ENCODE measurements at regions not wholly inside any gene's neighbourhood (a gene's known extent, or its start where the extent isn't known, plus 50 kb on each side); places are given as distances from the start of the nearest gene placed in this dataset.
A peak's percentile ranks its signal among the peaks of the same experiment; 100 is the strongest.

GRCh38 chr15:31264559-31265089 lies 62.0 kb upstream of the KLF13 start:
- ATAC-seq: no peak

- no peak for ATAC-seq
Measured at GRCh38 chr15:31265090-31265870, 61.4 kb upstream of the KLF13 start.

DNA sequence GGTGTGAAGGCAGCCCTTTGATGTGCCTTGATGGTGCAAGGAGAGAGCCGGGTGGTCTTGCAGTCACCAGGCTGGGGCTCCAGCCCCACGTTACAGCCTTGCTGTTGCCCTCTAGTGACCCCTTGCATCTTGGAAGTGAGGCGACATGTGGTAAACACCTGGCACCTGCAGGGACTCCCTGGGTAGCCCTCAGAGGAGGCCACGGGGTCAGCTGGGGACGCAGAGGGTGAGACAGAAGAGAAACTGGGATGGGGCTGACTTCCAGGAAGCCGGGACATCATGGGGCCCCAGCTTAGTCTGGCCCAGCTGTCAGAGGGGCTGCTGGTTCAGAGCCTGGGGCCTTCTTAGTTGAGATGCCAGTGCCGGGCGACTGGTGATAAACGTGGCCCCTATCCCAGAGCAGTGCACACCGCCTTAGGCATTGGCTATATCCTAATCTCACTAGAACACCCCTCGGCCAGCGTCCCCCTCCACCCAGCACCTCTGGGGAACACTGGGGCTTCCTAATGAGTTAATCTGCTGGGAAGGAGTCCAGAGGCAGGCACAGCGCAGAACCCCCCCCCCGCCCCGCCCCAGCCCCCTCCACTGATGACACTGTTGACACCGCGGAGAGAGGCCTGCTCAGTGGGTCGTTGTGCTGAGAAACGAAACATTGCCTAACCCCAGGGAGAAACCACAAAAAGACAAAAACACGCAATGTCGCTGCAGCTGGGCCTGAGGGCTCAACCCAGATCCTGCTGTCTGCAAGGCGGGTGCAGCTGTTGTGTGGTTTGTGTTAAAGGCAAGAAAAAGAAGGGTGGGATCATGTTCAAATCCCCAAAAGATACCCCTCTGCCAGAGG lies 60.5 kb upstream of the KLF13 start:
- no peak for ATAC-seq

- ATAC-seq: no peak
Measured at GRCh38 chr15:31266712-31267111, 59.9 kb upstream of the KLF13 start.

GRCh38 chr15:31267161-31268107 lies 59.2 kb upstream of the KLF13 start:
- no peak for ATAC-seq

GRCh38 chr15:31268108-31268501 lies 58.5 kb upstream of the KLF13 start:
- ATAC-seq: no peak

- ATAC-seq: no peak
Measured at GRCh38 chr15:31268911-31269784, 57.5 kb upstream of the KLF13 start.

GRCh38 chr15:31269816-31270575 lies 56.6 kb upstream of the KLF13 start:
- no peak for ATAC-seq

DNA sequence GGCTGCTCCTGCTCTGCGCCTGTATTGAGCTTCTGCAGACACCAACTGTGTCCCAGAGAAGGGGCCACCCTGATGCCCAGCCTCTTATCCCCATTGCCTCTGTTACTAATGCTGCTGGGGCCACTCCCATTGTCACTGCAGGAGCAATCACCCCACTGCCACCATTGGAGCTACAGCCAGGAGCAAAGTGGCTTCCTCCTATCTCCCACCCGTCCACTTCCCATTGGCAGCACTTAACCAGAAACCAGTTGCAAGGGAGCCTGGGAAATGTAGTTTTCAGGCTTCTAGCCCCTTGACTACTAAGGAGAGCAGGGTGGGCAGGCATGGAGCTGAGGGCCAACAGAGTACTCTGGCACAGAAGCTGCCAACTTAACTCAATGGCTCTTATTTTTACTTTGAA lies 55.9 kb upstream of the KLF13 start:
- ATAC-seq: no peak

DNA sequence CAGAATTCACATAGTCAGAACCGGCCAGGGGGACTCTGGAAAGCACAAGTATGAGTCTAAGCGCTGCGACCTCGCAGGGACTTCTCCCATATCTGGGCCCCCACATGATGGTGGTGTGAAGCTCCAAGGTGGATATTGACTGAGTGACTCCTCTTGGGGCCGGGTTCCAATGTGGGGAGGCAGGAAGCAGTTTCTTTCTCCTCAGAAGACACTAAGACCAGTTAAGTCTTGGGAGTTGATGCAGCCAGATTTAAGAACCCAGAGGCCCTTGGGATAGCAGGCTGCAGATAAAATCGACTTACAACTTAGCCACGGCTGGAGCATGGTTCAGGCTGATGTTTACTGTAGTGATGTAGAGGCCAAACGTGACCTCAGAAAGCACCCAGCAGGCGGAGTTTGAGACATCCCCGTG lies 55.4 kb upstream of the KLF13 start:
- no peak for ATAC-seq

- ATAC-seq: no peak
Measured at GRCh38 chr15:31271711-31272557, 54.7 kb upstream of the KLF13 start.

- peak; percentile 90 for ATAC-seq
Measured at GRCh38 chr15:31272558-31273257, 53.9 kb upstream of the KLF13 start.

- ATAC-seq: no peak
Measured at GRCh38 chr15:31273258-31273941, 53.2 kb upstream of the KLF13 start.

DNA sequence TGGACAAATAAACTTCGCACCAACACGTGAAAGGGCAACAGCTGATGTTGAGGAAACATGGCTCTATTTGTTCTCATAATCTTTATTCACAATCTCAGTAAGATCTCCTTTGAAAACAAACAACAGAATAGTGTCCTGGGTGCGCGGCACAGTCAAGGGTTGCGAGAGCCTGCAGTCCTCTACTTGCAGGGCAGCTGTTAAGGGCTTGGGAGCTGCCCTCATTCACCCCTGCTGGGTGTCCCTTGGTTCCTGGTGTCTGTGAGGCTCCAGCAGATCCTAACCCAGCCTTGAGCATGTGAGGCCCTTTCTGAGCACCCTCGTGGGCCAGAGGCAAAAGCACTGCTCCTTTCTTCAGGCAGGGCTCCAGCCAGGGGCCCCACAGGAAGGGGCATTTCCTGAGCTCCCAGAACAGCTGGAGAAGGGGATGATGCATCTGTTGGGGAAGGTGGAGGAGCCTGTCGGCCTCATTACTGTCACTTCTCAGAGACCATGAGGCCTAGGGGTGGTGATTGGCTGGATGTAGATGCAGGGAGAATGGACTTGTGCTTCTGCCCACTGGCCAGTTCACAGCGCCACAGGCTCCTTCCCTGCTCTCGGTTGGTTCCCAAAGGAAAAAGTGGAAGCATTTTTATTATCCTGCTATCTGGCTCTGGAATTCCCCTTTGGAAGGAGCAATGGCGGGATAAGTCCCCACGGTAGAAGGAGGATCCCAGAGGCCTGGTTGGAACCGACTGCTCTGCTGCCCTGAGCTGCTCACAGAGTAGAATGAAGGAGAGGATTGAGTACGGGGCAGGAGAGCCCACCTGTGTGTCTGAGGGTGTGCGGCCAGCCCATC lies 51.9 kb upstream of the KLF13 start:
- no peak for ATAC-seq

DNA sequence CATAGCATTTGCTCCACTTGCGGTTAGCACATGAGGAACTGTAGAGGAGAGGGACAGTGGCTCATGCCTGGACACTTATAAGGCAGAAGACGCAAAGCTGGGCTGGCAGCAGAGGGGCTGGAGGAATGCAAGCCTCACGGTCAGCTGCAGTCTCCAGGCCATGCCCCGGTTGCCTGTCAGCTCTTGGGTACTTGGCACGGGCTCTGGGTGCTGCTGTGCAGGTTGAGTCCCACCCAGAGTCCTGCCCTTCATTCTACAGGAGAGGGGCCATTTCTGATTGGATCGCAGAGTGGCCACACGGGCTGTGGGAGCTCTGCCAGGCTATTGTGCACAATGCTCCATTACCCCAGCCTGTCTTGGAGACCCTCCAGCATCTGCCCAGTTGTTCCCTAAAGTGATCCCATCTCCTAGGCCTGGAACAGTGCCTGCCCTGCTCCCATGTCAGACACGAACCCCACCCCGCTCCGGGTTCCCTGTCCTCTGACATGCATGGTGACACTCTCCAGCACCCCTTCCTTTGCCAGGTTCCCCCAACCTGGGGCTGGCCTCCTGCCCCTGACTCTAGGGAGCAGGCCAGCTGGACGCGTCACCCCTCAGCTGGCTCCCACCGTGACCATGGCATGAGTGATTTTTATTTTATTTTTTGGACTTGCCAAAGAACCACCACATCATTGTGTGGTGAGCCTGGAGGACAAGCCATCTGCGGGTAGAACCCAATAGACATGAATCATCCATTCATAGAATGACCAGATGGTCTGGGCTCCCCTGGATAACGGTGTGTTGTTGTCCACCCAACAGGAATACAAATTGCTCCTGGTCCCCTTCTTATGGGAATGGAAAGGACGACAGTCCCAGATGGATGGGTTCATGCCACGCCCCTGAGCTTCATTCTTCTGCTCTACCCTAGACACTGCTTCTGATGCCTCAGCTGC lies 51.0 kb upstream of the KLF13 start:
- no peak for ATAC-seq

GRCh38 chr15:31276596-31277298 lies 49.9 kb upstream of the KLF13 start:
- no peak for ATAC-seq
